ENCODE measurements at regions not wholly inside any gene's neighbourhood (a gene's known extent, or its start where the extent isn't known, plus 50 kb on each side); places are given as distances from the start of the nearest gene placed in this dataset.

GRCh38 chr2:5236249-5236648, 455.9 kb upstream of the SOX11 start:
- DNase-seq (ENCODE audit: low spot score): peak; percentile 7

DNA sequence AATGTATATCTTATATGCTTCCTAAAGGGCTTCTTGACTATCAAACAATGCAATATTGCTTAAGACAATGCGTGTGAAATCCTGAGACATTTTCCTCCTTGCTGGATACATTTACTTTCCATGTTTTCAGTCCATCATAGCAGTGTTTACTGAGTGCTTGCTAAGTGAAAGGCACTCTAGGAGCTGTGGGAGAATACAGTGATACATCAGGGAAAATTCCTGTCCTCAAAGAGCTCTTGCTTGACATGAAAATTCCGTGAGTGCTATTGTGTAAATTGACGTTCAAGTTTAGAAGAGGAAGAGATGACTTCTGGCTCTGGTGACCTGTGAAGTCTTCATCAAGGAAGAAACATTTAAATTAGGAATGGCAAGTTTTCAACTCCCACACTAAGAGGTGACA, 449.4 kb upstream of the SOX11 start:
- DNase-seq (ENCODE audit: low spot score): no peak

DNA sequence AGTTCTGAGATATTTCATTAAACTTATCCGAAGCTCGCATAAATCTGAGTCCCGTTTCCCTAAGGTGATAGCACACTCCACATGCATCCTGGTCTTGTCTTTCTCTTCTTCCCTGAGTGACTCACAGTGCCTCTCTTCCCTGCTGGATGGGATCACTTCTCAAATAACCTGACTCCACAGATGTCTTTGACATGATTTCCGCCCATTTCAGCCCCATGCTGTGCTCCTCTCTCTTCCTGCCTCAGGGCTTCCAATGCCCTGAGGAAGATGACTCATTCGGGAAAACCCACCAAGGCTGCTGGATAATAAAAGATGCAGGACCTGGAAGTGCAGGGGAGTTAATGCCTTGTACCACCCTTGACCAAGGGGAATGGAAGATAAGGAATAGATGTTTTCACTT, 441.7 kb upstream of the SOX11 start:
- no peak for DNase-seq (ENCODE audit: low spot score)

DNA sequence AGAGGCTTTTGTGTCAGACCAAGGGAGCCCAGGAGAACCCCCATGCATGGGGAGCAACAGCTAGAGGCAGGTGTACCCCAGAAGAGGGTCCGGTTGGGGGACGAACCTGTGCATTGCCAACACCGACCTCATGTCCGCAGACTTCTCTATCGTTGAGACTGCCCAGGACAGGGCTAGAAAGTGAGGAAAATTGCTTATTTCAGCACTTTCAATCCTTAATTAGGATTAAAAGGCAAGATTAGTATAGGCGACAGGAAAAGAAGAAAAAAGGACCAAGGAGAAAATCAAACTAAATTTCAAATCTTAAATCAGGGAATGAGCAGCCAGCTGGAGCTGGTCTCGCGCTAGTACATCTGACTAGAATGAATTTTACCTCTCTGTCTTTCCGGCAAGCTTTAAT, 438.9 kb upstream of the SOX11 start:
- no peak for DNase-seq (ENCODE audit: low spot score)

GRCh38 chr2:5254791-5255332, 437.3 kb upstream of the SOX11 start:
- no peak for DNase-seq (ENCODE audit: low spot score)

GRCh38 chr2:5263291-5263690, 428.9 kb upstream of the SOX11 start:
- DNase-seq (ENCODE audit: low spot score): no peak

DNA sequence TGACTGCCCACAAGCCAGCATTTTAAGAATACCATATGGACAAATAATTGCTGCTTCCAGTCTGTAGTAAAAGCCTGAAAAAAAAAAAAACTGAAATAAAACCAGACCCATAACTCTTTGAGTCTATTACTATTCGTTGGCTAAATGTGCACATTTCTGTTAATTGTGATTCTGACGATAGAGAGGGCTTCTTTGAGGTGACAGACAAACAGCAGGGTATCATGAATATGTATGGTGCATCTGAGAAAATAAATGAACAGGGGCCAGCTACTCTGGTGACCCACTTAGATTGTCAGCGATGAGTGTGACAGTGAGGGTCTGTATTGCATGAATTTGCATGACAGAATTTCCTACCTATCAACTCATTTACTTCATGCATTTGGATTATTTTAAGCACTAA, 427.8 kb upstream of the SOX11 start:
- DNase-seq (ENCODE audit: low spot score): no peak

GRCh38 chr2:5285061-5285460, 407.1 kb upstream of the SOX11 start:
- DNase-seq (ENCODE audit: low spot score): no peak

DNA sequence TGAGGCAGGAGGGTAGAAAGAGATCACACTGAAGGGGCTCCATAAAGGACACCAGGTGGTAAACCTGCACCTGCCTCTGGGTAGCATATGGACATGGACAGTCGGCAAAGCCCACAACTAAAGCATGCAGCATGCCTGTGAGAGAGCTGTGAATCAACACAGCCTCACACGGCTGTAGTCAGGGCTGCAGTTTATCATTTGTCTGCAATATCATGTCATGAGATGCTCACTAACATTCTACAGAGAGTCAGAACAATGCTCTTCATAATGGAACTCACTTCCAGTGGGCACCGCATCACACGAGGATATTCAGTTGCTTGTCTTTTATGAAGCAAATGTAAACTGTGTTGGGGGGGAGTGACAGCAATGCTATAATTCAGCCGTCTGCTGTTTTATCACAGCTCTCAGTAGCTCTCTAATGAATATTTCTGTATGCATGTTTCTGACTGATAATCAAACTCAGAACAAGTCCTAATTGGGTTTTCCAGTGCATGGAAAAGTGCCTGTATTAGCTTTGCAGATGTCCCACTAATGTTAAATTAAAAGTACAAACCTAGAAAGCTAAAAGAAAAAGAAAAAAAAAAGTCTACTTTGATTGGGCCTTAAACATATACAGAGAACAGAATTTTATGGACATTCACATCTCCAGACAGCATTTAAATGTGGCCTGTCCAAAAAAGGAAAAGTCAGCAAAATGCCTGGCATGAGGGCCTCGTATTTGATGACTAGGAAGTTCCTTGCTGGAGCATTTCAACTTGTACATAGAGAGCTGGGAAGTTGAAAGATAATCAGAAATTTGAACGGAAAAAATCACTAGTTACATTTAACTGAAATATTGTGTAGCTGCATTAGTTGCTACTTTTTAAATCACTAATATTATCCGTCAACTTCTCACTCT, 406.1 kb upstream of the SOX11 start:
- DNase-seq (ENCODE audit: low spot score): no peak

DNA sequence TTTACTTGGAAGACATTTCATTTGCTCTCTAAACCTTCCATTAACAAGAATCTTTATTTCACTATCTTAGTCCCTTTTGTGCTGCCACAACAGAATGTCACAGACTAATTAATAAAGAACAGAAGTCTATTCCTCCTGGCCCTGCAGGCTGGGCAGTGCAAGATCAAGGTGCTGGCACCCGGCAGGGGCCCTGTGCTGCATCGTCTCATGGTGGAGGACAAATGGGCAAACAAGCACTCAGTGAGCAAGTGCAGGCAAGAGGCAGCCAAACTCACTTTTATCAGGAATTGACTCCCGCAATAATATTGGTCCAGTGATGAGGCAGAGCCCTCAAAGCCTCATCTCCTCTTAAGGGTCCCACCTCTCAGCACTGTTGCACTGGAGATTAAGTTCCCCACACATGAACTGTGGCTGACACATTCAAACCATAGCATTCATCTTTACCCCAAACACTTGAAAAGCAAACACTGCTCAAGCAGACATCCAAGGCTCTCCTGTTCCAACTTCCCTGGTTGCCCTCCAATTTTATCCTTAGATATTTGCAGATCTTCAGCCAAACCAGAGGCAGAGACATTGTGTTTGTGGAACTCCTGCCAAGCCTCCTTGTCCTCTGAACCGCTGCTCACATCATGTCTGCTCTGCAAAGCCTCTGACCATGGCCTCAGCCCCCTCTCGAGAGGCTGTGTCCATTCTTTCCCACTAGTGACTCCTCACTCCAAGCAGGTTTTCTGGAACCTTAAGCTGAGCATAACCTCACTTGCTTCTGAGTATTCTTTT, 404.4 kb upstream of the SOX11 start:
- no peak for DNase-seq (ENCODE audit: low spot score)

- DNase-seq (ENCODE audit: low spot score): no peak
Observed at GRCh38 chr2:5290900-5291546, 401.2 kb upstream of the SOX11 start.

GRCh38 chr2:5304640-5305039, 387.5 kb upstream of the SOX11 start:
- DNase-seq (ENCODE audit: low spot score): no peak

GRCh38 chr2:5315041-5315440, 377.1 kb upstream of the SOX11 start:
- DNase-seq (ENCODE audit: low spot score): no peak

DNA sequence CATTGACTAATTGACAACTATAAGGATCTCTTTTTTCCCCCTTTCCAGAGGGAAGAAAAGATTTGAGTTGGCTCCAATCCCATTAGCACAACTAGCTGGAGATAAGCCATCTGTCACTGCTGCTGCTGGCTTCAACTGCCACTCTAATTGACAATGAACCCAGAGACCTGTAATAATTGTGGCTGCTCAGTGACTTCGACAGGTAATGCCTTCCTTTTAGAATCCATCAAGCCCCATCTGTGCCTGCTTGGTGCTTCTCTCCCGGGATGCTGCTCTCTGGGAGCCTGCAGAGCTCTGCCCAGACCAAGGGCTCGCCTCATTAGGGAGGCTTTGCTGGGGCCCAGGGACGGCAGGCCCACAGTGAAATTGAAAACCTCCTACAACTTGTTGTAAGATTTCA, 376.7 kb upstream of the SOX11 start:
- DNase-seq (ENCODE audit: low spot score): no peak

- no peak for DNase-seq (ENCODE audit: low spot score)
Observed at GRCh38 chr2:5316001-5316490, 376.1 kb upstream of the SOX11 start.

- DNase-seq (ENCODE audit: low spot score): no peak
Observed at GRCh38 chr2:5319493-5319892, 372.7 kb upstream of the SOX11 start.

GRCh38 chr2:5322396-5322795, 369.8 kb upstream of the SOX11 start:
- no peak for DNase-seq (ENCODE audit: low spot score)

GRCh38 chr2:5325523-5325922, 366.7 kb upstream of the SOX11 start:
- no peak for DNase-seq (ENCODE audit: low spot score)

DNA sequence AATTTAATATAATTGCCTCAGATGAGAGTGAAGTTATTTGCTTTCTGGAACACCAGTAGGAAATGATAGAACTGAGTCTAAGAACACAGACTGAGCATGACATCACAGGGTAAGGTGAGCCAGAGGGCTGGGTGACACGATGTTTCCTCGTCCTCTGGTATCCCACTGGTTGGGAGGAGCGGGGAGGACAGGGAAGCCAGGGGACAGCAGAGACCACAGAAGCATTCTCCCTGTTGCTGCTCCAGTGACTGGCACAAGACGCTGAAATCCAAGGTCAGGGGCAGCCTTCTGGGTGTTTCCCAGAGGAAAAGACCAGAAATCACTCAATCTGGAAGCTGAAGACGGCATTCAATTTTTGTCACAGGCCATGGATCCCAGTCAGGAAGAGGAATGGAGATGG, 363.4 kb upstream of the SOX11 start:
- DNase-seq (ENCODE audit: low spot score): no peak

- no peak for DNase-seq (ENCODE audit: low spot score)
Observed at GRCh38 chr2:5329763-5330162, 362.4 kb upstream of the SOX11 start.

- DNase-seq (ENCODE audit: low spot score): no peak
Observed at GRCh38 chr2:5330961-5331360, 361.2 kb upstream of the SOX11 start.

- no peak for DNase-seq (ENCODE audit: low spot score)
Observed at GRCh38 chr2:5332925-5333324, 359.3 kb upstream of the SOX11 start.

All from globus pallidus (tissue), 1 donor.